Astrocyte of the spinal cord (primary cell): ENCODE measurements at regions not wholly inside any gene's neighbourhood (a gene's known extent, or its start where the extent isn't known, plus 50 kb on each side); places are given as distances from the start of the nearest gene placed in this dataset.

ENCODE experiments used
- DNase-seq: peaks from one replicate; pipeline ENCODE4 v3.0.0; 2011; ENCODE audit warnings: low read depth, low spot score
- H3K4me3 ChIP-seq: 2 replicates; pipeline ENCODE4 v1.5.1; 2011; ENCODE audit warnings: low read depth, mild to moderate bottlenecking, low read length, moderate library complexity
- CTCF ChIP-seq: IDR thresholded peaks from 2 replicates; pipeline ENCODE4 v1.5.1; 2012; ENCODE audit warnings: low read depth, mild to moderate bottlenecking, low read length, inconsistent platforms
- in situ Hi-C: cut with HindIII; loops from 2 replicates; pipeline ENCODE4 v1.10.0; 2017; ENCODE audit warnings: low sequenced_read_pairs

GRCh38 chr16:87144232-87144631 is 173.0 kb downstream of the C16orf95 start:
- H3K4me3 ChIP-seq: no peak overlapping the region
- no peak for TF ChIP-seq CTCF
- in situ Hi-C loops: no loop called here
- no peak for DNase-seq

DNA sequence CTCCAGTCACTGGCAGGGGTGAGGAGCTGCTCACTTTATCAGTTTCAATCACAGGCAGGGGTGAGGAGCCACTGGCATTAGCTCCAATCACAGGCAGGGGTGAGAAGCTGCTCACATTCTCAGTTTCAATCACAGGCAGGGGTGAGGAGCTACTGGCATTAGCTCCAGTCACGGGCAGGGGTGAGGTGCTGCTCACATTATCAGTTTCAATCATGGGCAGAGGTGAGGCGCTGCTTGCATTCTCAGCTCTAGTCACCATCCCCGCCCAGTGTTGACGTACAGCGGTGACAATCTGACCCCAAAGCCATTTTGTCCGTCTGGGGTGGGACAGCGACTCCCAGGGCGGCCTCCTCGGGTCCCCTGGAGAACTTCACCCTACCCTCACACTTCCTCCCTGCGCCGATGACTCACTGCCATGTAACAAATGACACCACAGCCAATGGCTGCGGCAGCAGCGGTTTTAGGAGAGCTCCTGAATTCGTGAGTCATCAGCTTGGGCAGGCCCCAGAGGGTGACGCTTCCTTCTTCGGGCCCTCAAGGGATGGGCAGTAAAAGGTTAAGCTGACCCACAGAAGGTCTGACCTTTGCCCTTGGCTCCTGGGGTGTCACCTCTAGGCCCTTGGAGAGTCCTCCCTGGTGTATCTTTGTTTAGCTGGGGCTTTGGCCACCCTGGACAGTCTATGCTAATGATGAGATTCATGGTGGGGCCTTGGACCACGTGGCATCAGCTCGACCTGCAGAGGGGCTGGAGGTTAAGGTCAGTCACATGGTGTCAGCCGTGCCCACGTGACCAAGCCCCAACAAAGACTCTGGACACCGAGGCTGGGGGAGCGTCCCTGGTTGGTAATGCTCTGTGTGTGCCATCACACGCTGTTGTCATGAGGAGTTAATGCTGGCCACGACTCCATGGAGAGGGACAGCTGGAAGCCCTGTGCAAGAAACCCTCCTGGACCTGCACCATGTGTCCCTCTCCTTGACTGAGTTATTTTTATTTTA is 171.7 kb downstream of the C16orf95 start:
- H3K4me3 ChIP-seq: no peak overlapping the region
- in situ Hi-C loops: no loop called here
- peak; percentile 86 for DNase-seq
- TF ChIP-seq CTCF: no peak

DNA sequence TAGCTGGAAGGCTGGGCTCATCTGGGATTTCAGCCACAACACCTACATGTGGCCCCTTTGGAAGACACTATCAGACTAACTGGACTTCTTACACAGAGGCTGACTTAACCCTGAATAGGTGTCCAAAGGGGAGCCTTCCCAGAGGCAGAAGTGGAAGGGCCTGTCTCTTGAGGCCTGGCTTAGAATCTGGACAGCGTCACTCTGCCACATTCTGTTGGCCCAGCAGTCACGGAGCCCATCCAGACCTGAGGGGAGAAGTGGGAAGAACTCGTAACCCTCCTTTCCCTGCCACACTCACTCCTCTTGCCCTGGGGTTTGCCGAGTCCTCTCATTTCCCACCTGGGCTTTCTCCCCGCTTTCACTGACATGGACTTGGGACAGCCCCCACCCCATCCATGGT is 170.5 kb downstream of the C16orf95 start:
- DNase-seq: no peak
- no peak for TF ChIP-seq CTCF
- H3K4me3 ChIP-seq: no peak overlapping the region
- in situ Hi-C loops: no loop called here

DNA sequence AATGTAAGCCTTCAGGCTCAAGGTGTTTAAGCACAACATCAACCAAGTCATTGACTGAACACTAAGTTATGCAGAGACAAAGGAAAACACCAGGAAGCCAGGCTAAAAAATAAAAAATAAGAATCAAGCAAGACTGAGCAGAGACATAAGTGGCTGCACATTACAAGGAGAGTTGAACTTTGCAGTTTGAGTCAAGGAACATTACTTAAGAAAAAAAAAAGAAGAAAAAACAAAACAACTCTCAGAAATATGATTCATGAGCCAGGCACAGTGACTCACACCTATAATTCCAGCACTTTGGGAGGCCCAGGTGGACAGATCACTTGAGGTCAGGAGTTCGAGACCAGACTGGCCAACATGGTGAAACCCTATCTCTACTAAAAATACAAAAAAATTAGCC is 168.1 kb downstream of the C16orf95 start:
- DNase-seq: peak; percentile 62
- TF ChIP-seq CTCF: no peak
- in situ Hi-C loops: no loop called here
- H3K4me3 ChIP-seq: no peak overlapping the region

DNA sequence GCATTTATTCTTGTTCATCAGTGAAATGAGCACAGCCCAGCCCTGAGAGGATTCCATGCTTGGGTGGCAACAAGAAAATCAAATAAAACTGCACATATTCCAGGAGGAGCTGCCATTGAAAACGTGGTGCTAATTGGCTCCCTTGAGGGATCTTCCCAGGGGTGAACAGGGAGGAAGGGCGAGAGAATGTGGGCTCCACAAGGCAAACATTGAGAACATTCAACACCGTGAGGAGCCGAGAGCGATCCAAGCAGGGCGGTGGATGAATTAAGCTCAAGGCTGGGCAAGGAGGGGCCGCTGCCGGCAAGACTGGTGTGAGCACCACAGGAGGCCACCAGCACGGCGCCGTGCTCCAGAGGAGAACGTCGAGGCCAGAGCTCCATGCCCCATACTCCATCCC is 166.9 kb downstream of the C16orf95 start:
- no peak for TF ChIP-seq CTCF
- no peak overlapping the region for H3K4me3 ChIP-seq
- DNase-seq: peak; percentile 29
- in situ Hi-C loops: no loop called here

- DNase-seq: peak; percentile 32
- in situ Hi-C loops: no loop called here
- no peak for TF ChIP-seq CTCF
Observed at GRCh38 chr16:87150681-87151280, 166.4 kb downstream of the C16orf95 start.

More at GRCh38 chr16:87150681-87151280, 166.4 kb downstream of the C16orf95 start:
- no peak overlapping the region for H3K4me3 ChIP-seq
